ENCODE measurements at regions not wholly inside any gene's neighbourhood (a gene's known extent, or its start where the extent isn't known, plus 50 kb on each side); places are given as distances from the start of the nearest gene placed in this dataset.

GRCh38 chr13:37482331-37482730 lies 116.2 kb downstream of the POSTN start:
- TF ChIP-seq CTCF (IDR thresholded peaks at IDR 0.05; ENCODE audit: low read depth, low read length, poor library complexity, severe bottlenecking), result no peak
- TF ChIP-seq EZH2phosphoT487 (IDR thresholded peaks at IDR 0.05; ENCODE audit: borderline replicate concordance, low read length), result no peak

Data from DOHH2 (cell line).